ENCODE measurements at regions not wholly inside any gene's neighbourhood (a gene's known extent, or its start where the extent isn't known, plus 50 kb on each side); places are given as distances from the start of the nearest gene placed in this dataset.

- DNase-seq, result no peak
These were observed 69.6 kb downstream of the MDH1 start for GRCh38 chr2:63658176-63658968.

GRCh38 chr2:63660060-63660459 is 71.3 kb downstream of the MDH1 start:
- DNase-seq, result no peak

DNA sequence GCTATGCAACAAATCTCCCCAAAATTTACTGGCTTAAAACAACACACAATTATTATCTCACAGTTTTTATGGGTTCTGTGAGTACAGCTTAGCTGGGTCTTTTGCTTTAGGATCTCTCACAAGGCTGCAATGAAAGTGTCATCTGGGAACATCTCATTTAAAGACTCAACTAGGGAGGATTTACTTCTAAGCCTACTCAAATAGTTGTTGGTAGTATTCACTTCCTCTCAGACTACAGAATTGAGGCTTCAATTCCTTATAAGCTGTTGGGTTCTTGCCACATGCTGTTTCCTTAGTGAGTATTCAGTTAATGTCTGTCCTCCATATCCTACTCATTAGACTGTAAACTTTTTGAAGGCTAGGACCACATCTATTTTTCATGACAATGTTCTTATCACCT is 72.3 kb downstream of the MDH1 start:
- DNase-seq, result no peak

DNA sequence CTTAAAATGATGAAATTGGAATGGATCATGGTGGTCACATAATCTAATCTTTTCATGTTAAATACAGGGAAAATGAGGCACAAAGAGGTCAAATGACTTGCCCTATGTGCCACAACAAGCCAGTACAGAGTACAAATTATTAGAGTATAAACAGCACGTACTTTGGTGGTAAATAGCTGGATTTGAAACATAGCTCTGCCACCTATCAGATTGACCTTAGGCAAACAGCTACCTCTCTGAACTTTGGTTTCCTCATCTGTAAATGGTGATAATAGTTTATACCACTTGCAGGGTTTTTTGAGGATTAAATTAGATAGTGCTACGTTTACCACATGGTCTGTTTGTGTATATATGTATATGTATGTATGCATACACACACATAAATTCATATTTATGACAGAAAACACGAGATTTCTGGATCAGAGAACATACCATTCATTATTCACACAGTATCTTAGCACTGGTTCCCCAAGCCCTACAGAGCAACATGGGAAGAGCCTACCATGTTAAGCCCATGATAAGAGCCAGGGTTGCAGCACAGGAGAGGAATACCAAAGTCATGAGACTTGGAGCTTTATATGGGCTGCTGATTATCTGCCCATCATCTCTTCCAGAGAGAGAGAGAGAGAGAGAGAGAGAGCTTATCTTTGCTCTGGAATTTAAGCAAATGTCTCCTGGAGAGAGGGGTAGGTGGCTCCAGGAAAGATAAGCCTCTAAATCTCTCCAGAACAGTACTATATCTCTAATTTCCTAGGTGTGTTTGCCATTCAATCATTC is 73.5 kb downstream of the MDH1 start:
- no peak for DNase-seq

- no peak for DNase-seq
These were observed 74.5 kb downstream of the MDH1 start for GRCh38 chr2:63663013-63663864.

DNA sequence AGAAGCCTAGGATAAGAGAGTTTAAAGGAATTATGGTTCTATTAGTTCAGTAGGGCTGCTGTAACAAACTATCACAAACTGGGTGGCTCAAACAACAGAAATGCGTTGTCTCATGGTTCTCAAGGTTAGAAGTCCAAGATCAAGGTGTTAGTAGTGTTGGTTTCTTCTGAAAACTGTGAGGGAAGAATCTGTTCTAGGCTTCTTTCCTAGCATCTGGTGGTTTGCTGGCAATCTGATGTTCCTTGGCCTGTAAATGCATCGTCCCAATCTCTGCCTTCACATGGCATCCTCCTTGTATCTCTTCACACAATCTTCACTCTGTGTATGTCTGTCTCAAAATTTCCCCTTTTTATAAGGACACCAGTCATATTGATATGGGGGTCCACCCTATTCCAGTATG is 76.3 kb downstream of the MDH1 start:
- no peak for DNase-seq

DNA sequence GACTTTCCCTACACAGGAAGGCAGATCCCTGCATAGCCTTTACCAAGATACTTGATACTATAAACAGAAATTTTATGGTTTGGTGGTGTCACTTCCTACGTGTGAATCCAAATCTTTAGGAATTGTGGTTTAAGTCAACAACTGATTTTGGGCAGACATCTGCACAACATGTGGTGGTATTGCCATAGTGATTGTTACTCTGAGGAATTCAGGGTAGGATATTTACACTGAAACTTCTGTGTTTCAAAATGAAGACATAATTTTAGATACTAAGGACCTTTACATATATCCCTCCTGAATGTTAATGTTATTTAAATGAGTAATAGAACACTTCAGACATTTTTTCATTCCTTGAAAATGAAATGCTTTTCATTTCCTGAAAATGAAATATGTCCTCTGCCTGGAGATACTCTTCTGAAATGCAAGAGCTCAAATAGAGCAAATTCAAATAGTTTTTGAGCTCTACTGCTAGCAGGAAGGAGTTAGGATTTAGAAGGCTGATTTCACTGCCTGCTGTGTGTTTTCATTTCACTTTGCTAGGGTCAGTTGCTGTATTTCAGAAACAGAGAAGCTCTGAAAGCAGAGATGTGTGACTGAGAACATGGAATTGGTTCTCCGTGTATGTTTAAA is 77.2 kb downstream of the MDH1 start:
- DNase-seq, result no peak

DNA sequence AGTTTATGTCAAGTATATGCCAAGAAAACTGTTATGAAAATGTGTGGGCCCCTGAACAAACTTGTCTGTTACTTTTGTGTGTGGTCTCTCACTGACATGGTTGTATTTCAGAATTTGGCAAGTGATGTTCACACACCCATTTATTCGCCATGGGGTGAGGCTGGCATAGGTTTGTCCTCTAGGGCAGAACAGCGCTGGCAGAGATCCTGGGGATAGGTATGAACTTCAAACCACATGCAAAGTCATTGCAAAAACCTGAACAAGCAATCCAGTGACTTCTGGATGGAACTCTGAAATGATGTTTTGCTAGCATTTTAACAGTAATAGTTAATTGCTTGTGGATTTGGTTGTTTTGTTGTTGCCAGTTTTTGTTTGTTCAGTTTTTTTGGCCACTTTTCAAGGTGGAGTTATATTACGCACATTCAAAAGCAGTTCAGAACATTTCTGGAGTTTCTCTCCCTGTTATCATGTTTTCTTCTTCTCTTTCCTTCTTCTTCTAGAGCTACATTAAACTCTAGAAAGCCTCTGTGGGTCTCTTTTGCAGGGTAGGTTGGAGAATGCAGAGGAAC is 78.5 kb downstream of the MDH1 start:
- no peak for DNase-seq

DNA sequence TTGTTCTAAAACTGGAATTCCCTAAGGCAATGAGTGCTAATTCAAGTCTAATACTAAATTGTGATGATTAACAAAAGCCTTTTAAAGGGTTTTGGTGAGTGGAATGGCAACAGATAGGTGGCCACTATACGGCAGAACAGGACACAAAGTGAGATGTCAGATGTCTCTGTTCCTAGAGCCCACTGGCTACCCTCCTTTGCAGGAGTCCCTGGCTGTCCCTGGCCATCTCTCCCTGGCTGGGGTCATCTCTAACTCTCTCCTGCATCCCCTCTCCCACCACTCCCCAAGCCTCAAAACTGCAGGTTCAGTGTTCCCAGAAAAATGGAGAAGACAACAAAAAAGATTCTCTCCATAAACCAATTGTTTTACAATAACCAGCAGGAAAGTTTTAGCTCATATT is 79.2 kb downstream of the MDH1 start:
- no peak for DNase-seq

- DNase-seq, result no peak
These were observed 79.7 kb downstream of the MDH1 start for GRCh38 chr2:63668466-63668865.

- DNase-seq, result no peak
These were observed 80.8 kb downstream of the MDH1 start for GRCh38 chr2:63669596-63669995.

DNA sequence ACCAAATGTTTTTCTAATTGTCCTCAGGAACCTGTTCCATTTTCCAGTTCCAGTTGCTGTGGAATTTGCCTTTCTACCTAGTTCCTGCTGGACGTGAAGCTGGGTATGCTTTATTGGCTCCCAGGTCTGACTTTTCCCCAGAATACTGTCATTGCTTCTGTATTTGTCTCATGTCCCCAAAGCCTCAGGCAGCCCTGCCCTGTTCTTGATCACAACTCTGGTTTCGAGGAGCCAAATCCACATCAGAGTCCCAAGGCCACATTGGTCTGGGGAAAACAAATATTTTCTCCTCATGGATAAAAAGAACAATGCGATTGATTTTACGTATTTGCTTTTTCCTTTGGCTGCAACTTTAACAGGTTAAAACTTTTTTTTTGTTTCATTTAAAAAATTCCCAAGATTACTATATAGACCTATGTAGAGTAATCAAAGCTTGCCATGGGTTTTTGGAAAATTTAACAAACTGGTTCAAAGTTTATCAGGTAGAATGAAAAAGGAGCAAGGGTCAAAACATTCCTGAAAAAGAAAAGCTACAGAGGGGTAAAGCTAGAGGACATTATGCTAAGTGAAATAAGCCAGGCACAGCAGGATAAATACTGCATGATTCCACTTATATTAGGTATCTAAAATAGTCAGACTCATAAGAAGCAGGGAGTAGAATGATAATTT is 85.2 kb downstream of the MDH1 start:
- no peak for DNase-seq

DNA sequence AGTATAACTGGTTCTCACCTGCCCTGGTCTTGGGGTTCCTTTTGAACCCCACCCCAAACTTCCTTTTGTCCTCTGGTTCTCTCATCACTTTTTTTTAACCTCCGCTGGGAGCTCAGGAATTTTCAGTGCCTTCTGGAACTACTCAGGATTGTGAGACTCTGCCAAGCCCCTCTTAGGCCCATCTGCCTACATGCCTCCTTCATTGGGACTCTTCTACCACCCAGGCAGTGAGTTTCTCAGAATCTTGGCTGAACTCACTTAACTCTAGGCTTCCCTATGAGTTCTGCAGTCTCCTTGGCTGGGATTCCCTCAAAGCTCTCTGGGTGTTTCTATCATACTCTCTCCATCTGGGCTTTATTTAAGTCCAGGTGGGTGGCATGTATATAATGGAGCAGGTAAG is 86.3 kb downstream of the MDH1 start:
- no peak for DNase-seq

GRCh38 chr2:63676135-63676534 is 87.4 kb downstream of the MDH1 start:
- DNase-seq, result no peak

DNA sequence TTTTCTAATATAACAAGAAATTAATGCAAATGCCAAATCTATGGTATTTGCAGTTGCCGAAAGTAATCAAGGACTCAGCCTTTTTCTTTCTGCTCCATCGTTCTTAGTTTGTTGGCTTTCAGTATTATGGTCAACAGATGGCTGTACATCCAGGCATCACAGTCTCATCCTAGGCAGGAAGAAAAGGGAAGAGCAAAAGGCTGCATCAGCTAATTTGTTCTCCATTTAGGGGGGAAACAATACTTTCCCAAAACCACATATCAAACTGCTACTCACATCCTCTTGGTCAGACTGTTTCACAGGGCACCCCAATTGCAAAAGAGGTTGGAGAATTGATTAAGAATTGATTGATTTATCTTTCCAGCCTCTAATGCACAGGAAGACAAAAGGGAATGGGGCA is 89.3 kb downstream of the MDH1 start:
- no peak for DNase-seq

GRCh38 chr2:63678551-63678950 is 89.8 kb downstream of the MDH1 start:
- DNase-seq, result no peak

- DNase-seq, result no peak
These were observed 90.6 kb downstream of the MDH1 start for GRCh38 chr2:63679252-63679855.

- no peak for DNase-seq
These were observed 91.7 kb downstream of the MDH1 start for GRCh38 chr2:63680455-63680854.

GRCh38 chr2:63681896-63682295 is 93.1 kb downstream of the MDH1 start:
- no peak for DNase-seq

GRCh38 chr2:63692002-63692606 is 103.3 kb downstream of the MDH1 start:
- peak in 1 of 51 donors; percentile 22 for DNase-seq
